ENCODE measurements at regions not wholly inside any gene's neighbourhood (a gene's known extent, or its start where the extent isn't known, plus 50 kb on each side); places are given as distances from the start of the nearest gene placed in this dataset.

DNA sequence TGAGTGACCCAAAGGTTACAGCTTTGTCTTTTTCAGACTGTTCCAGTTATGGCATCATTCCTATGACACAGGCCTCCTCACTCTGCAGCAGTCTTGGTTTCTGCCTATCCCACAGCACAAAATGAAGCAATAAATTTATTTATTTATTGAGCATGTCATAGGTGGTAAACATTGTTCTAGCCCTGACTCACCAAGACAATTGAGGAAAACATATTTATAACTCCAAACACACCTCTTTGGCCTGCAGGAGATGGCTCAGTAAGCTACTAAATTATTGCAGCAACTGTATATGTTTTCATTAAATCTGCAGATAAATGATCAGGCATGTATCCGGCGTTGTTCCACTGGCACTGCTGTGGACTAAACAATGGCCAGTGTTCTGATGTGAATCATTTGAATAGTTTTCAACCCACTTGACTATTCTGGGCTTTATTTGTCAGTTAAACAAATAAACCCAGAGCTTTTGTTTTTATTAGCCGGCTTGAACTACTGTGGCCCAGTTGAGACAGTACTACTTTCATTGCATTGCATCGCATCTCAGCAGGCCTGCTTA lies 83.2 kb downstream of the FOXD1 start:
- Mint-ChIP-seq H3K9me3 (ENCODE audit: low read depth) (no peaks in the 10 kb centered on the region), H3K36me3 (no peaks in the 10 kb centered on the region), H3K4me1 (ENCODE audit: low read depth) (no peaks in the 10 kb centered on the region), H3K27me3 (peaks cover 15% of the 10 kb centered on the region), H3K27ac (no peak overlapping the region), H3K4me3 (no peak overlapping the region)

GRCh38 chr5:73363911-73364730 lies 84.5 kb downstream of the FOXD1 start:
- H3K9me3 Mint-ChIP-seq (ENCODE audit: low read depth): no peaks in the 10 kb centered on the region
- H3K27ac Mint-ChIP-seq: no peak overlapping the region
- H3K4me3 Mint-ChIP-seq: no peak overlapping the region
- H3K4me1 Mint-ChIP-seq (ENCODE audit: low read depth): no peaks in the 10 kb centered on the region
- peaks cover 11% of the 10 kb centered on the region for H3K27me3 Mint-ChIP-seq
- H3K36me3 Mint-ChIP-seq: no peaks in the 10 kb centered on the region

- H3K27ac Mint-ChIP-seq: no peak overlapping the region
- H3K9me3 Mint-ChIP-seq (ENCODE audit: low read depth): no peaks in the 10 kb centered on the region
- H3K4me3 Mint-ChIP-seq: no peak overlapping the region
- no peaks in the 10 kb centered on the region for H3K36me3 Mint-ChIP-seq
- peaks cover 22% of the 10 kb centered on the region for H3K27me3 Mint-ChIP-seq
- no peaks in the 10 kb centered on the region for H3K4me1 Mint-ChIP-seq (ENCODE audit: low read depth)
These were observed 89.2 kb downstream of the FOXD1 start for GRCh38 chr5:73359395-73359794.

- Mint-ChIP-seq H3K4me1 (ENCODE audit: low read depth) (no peaks in the 10 kb centered on the region), H3K36me3 (no peaks in the 10 kb centered on the region), H3K27ac (no peak overlapping the region), H3K9me3 (ENCODE audit: low read depth) (no peaks in the 10 kb centered on the region), H3K27me3 (peaks cover 29% of the 10 kb centered on the region), H3K4me3 (no peak overlapping the region)
These were observed 90.2 kb downstream of the FOXD1 start for GRCh38 chr5:73358366-73358765.

DNA sequence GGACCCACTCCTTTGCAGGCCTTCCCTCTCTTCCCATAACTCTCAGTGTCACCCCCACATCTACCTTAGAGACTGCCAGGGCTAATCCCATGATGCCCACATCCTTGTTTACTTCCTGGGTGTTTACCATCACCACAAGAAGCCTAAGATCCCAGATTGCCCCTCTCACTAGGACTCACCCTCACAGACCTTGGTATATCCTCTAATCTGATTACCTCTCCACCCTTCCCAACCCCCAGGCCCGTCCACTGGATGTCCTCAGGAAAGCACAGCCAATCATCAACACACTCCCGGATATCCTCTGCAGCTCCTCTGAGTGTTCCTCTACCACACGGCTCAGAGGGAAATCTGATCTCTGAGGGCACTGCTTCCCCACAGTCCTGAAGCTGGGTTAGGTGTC lies 91.0 kb downstream of the FOXD1 start:
- no peaks in the 10 kb centered on the region for H3K9me3 Mint-ChIP-seq (ENCODE audit: low read depth)
- no peak overlapping the region for H3K27ac Mint-ChIP-seq
- no peak overlapping the region for H3K4me3 Mint-ChIP-seq
- H3K4me1 Mint-ChIP-seq (ENCODE audit: low read depth): no peaks in the 10 kb centered on the region
- no peaks in the 10 kb centered on the region for H3K36me3 Mint-ChIP-seq
- peaks cover 33% of the 10 kb centered on the region for H3K27me3 Mint-ChIP-seq

DNA sequence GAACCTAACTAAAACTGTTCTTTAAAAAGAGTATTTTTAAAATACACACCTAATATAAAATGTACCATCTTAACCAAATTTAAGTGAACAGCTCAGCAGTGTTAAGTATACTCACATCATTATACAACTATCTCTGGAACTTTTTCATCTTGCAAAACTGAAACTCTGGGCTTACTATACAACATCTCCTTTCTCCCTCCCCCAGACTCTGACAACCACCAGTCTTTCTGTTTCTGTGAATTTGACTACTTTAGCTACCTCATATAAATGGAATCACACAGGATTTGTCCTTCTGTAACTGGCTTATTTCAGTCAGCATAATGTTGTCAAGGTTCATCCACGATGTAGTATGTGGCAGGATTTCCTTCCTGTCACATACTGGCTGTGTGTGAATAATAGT lies 93.5 kb downstream of the FOXD1 start:
- Mint-ChIP-seq H3K27ac (no peak overlapping the region), H3K27me3 (peaks cover 37% of the 10 kb centered on the region), H3K36me3 (peaks cover 6% of the 10 kb centered on the region), H3K9me3 (ENCODE audit: low read depth) (peaks cover 13% of the 10 kb centered on the region), H3K4me3 (no peak overlapping the region), H3K4me1 (ENCODE audit: low read depth) (no peaks in the 10 kb centered on the region)

- no peak overlapping the region for H3K4me3 Mint-ChIP-seq
- peaks cover 6% of the 10 kb centered on the region for H3K36me3 Mint-ChIP-seq
- no peak overlapping the region for H3K27ac Mint-ChIP-seq
- H3K4me1 Mint-ChIP-seq (ENCODE audit: low read depth): no peaks in the 10 kb centered on the region
- peaks cover 20% of the 10 kb centered on the region for H3K9me3 Mint-ChIP-seq (ENCODE audit: low read depth)
- peaks cover 40% of the 10 kb centered on the region for H3K27me3 Mint-ChIP-seq
These were observed 94.2 kb downstream of the FOXD1 start for GRCh38 chr5:73354406-73354805.

DNA sequence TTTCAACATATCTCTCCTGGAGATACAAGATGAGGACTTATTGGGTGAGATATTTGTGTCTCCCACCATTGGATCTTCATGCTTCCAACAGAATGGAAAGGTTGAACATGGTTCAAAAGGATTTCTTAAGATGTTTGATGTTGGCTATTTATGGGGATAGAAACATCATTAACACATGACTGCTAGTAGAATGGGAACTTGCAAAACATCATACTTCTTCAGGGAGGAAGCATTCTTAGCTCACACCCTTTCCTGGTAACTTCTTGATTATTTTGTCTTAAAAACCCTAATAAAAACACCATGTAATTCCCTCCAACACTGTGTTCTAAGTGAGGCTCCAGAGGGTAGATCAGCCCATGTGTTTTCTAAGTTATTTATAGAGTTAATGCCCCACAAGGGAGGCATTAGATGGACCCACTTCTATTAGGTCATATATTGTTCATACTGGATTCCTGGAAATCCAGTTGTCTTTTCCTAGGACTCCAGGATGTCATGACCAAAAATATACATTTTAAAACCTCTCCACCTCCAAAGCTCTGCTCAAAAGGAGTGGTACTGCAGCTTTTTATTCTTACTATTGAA lies 95.8 kb downstream of the FOXD1 start:
- Mint-ChIP-seq H3K36me3 (peaks cover 10% of the 10 kb centered on the region), H3K27me3 (peaks cover 40% of the 10 kb centered on the region)

GRCh38 chr5:73352243-73352642 lies 96.3 kb downstream of the FOXD1 start:
- Mint-ChIP-seq H3K4me3 (no peak overlapping the region), H3K27ac (no peak overlapping the region), H3K4me1 (ENCODE audit: low read depth) (no peaks in the 10 kb centered on the region), H3K36me3 (peaks cover 10% of the 10 kb centered on the region), H3K27me3 (peaks cover 37% of the 10 kb centered on the region), H3K9me3 (ENCODE audit: low read depth) (peaks cover 33% of the 10 kb centered on the region)

More for the DNA sequence above, 95.8 kb downstream of the FOXD1 start:
- Mint-ChIP-seq H3K27ac (no peak overlapping the region), H3K4me1 (ENCODE audit: low read depth) (no peaks in the 10 kb centered on the region), H3K4me3 (no peak overlapping the region), H3K9me3 (ENCODE audit: low read depth) (peaks cover 28% of the 10 kb centered on the region)

GRCh38 chr5:73351593-73351992 lies 97.0 kb downstream of the FOXD1 start:
- Mint-ChIP-seq H3K9me3 (ENCODE audit: low read depth) (peaks cover 38% of the 10 kb centered on the region), H3K4me3 (no peak overlapping the region), H3K27me3 (peaks cover 34% of the 10 kb centered on the region), H3K27ac (no peak overlapping the region), H3K36me3 (peaks cover 10% of the 10 kb centered on the region), H3K4me1 (ENCODE audit: low read depth) (no peaks in the 10 kb centered on the region)

DNA sequence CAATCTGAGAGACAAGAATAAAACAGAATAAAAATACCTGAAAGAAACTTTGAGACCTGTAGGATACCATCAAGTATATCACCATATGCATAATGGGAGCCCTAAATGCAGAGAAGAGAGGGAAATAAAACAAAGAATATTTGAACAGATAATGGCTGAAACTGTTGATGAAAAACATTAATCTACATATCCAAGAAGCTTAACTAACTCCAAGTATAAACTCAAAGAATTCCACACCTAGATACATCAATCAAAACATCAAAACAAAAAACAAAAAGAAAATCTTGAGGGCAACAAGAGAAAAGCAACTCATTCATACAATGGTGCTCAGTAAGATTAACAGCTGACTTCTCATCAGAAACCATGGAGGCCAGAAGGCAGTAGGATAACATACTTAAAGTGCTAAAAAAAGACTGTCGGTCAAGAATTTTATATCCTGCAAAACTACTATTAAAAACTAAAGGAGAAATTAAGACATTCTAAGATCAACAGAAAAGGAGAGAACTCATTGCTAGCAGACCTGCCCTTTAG lies 101.6 kb downstream of the FOXD1 start:
- Mint-ChIP-seq H3K36me3 (peaks cover 8% of the 10 kb centered on the region), H3K4me3 (no peak overlapping the region), H3K4me1 (ENCODE audit: low read depth) (no peaks in the 10 kb centered on the region), H3K9me3 (ENCODE audit: low read depth) (peaks cover 46% of the 10 kb centered on the region), H3K27ac (no peak overlapping the region), H3K27me3 (peaks cover 33% of the 10 kb centered on the region)

GRCh38 chr5:73344835-73345234 lies 103.7 kb downstream of the FOXD1 start:
- Mint-ChIP-seq H3K4me3 (no peak overlapping the region), H3K4me1 (ENCODE audit: low read depth) (no peaks in the 10 kb centered on the region), H3K27me3 (peaks cover 34% of the 10 kb centered on the region), H3K27ac (no peak overlapping the region), H3K9me3 (ENCODE audit: low read depth) (peaks cover 30% of the 10 kb centered on the region), H3K36me3 (peaks cover 4% of the 10 kb centered on the region)

DNA sequence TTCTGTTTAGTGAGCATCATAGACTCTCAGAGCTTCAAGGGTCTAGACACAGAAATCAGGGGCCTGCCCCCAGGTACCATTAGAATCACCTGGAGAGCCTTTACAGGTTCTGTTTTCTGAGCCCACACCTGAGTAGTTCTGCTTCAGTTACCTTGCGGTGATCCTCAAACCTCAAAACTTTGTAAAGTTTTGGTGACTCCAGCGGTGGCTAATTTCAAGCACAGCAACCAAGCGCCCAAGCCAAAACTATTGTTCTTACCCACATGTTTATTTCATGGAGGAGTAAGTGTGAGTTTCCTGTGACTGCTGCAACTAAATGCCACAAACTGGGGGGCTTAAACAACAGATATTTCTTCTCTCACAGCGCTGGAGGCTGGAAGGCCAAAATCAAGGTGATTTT lies 108.9 kb downstream of the FOXD1 start:
- H3K4me1 Mint-ChIP-seq (ENCODE audit: low read depth): no peaks in the 10 kb centered on the region
- H3K36me3 Mint-ChIP-seq: no peaks in the 10 kb centered on the region
- H3K27me3 Mint-ChIP-seq: peaks cover 33% of the 10 kb centered on the region
- no peak overlapping the region for H3K27ac Mint-ChIP-seq
- no peaks in the 10 kb centered on the region for H3K9me3 Mint-ChIP-seq (ENCODE audit: low read depth)
- H3K4me3 Mint-ChIP-seq: no peak overlapping the region

GRCh38 chr5:73339051-73339575 lies 109.5 kb downstream of the FOXD1 start:
- no peaks in the 10 kb centered on the region for H3K36me3 Mint-ChIP-seq
- H3K4me3 Mint-ChIP-seq: no peak overlapping the region
- H3K9me3 Mint-ChIP-seq (ENCODE audit: low read depth): no peaks in the 10 kb centered on the region
- peaks cover 32% of the 10 kb centered on the region for H3K27me3 Mint-ChIP-seq
- no peaks in the 10 kb centered on the region for H3K4me1 Mint-ChIP-seq (ENCODE audit: low read depth)
- H3K27ac Mint-ChIP-seq: no peak overlapping the region

All from activated naive CD8-positive, alpha-beta T cell (primary cell).